ENCODE measurements at regions not wholly inside any gene's neighbourhood (a gene's known extent, or its start where the extent isn't known, plus 50 kb on each side); places are given as distances from the start of the nearest gene placed in this dataset.

DNA sequence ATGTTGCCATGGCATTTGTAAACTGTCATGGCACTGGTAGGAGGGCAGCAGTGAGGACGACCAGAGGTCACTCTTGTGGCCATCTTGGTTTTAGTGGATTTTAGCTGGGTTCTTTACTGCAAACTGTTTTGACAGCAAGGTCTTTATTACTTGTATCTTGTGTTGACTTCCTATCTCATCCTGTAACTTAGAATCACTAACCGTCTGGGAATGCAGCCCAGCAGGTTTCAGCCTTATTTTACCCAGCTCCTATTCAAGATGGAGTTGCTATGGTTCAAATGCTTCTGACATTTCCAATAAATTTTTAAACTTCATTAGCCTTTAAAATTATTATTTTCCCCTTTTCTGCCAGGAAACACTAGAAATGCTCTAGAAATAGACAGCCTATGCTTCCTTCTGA is 839.1 kb downstream of the NR2F1-AS1 start:
- TF ChIP-seq CTCF (conservative IDR thresholded peaks at IDR 0.05; ENCODE audit: low read length), result no peak
- no peak for TF ChIP-seq EZH2phosphoT487 (IDR thresholded peaks at IDR 0.05; ENCODE audit: borderline replicate concordance)

Data from Loucy (cell line).